Prostate gland (tissue), 2 donors: ENCODE measurements at regions not wholly inside any gene's neighbourhood (a gene's known extent, or its start where the extent isn't known, plus 50 kb on each side); places are given as distances from the start of the nearest gene placed in this dataset.

Experiments
- DNase-seq: peaks from one replicate; pipeline ENCODE4 v3.0.0-alpha.2; 2019; ENCODE audit warnings: low spot score
- H3K27ac ChIP-seq, 2 donors: fragments of 200-600 bp; sonication (generic); 2 replicates each; pipeline ENCODE4 v1.5.1; 2017 to 2019
- H3K27me3 ChIP-seq: fragments of 200-600 bp; sonication (generic); replicated peaks from 2 replicates; pipeline ENCODE4 v1.5.1; 2019; ENCODE audit not compliant: insufficient read depth
- H3K36me3 ChIP-seq, 2 donors: fragments of 200-600 bp; sonication (generic); 1 replicate in 1 of 2; 2 replicates in 1 of 2; pipeline versions ENCODE4 v1.5.1 to v1.8.1; 2017 to 2019
- H3K4me1 ChIP-seq: fragments of 200-600 bp; sonication (generic); replicated peaks from 2 replicates; pipeline ENCODE4 v1.5.1; 2019
- H3K4me3 ChIP-seq, 2 donors: fragments of 200-600 bp; sonication (generic); 2 replicates each; pipeline ENCODE4 v1.5.1; 2017 to 2019
- H3K9me3 ChIP-seq: fragments of 200-600 bp; sonication (generic); 2 replicates; pipeline ENCODE4 v1.5.1; 2017
- POLR2A ChIP-seq: fragments of 450-650 bp; IDR thresholded peaks from one replicate; pipeline ENCODE4 v1.6.1; 2016; ENCODE audit warnings: antibody characterized with exemption, mild to moderate bottlenecking
- POLR2AphosphoS5 ChIP-seq: sonication (generic); formaldehyde crosslinking; IDR thresholded peaks from one replicate; pipeline ENCODE4 v1.6.1; 2017; ENCODE audit warnings: antibody characterized with exemption
- WGBS: methylation state at CpG from one replicate; pipeline ENCODE4 v1.1.5; 2018; 5-methylcytosine and 5-hydroxymethylcytosine counted together
- intact Hi-C: fragments of 100-400 bp; cut with DNase I; formaldehyde crosslinking; loops from one replicate; pipeline ENCODE4 v1.14.2; 2022
- TF ChIP-seq, protein P1 (sequence below), 4 experiments: fragments of 200-600 bp in 2 of 4; fragments of 450-650 bp in 2 of 4; sonication (generic) in 2 of 4; IDR thresholded peaks; 1 replicate in 3 of 4; 2 replicates in 1 of 4; pipeline ENCODE4 v1.5.1; 2016 to 2019; ENCODE audit warnings: antibody characterized with exemption in 4 of 4, mild to moderate bottlenecking in 2 of 4, moderate library complexity in 2 of 4

GRCh38 chr2:8541223-8541622 lies 140.6 kb upstream of the ID2 start:
- TF ChIP-seq POLR2AphosphoS5 = no peak
- TF ChIP-seq, protein P1, sequence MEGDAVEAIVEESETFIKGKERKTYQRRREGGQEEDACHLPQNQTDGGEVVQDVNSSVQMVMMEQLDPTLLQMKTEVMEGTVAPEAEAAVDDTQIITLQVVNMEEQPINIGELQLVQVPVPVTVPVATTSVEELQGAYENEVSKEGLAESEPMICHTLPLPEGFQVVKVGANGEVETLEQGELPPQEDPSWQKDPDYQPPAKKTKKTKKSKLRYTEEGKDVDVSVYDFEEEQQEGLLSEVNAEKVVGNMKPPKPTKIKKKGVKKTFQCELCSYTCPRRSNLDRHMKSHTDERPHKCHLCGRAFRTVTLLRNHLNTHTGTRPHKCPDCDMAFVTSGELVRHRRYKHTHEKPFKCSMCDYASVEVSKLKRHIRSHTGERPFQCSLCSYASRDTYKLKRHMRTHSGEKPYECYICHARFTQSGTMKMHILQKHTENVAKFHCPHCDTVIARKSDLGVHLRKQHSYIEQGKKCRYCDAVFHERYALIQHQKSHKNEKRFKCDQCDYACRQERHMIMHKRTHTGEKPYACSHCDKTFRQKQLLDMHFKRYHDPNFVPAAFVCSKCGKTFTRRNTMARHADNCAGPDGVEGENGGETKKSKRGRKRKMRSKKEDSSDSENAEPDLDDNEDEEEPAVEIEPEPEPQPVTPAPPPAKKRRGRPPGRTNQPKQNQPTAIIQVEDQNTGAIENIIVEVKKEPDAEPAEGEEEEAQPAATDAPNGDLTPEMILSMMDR (IDR thresholded peaks at IDR 0.05) = no peak
- no peak for TF ChIP-seq POLR2A
- Histone ChIP-seq H3K36me3 (no peaks in the 10 kb centered on the region), H3K27ac (no peak overlapping the region), H3K4me1 (peaks cover 9% of the 10 kb centered on the region), H3K9me3 (no peaks in the 10 kb centered on the region), H3K27me3 (no peaks in the 10 kb centered on the region), H3K4me3 (no peak overlapping the region)
- no peak for DNase-seq
- 86% methylated on average over 8 of the region's 8 CpGs for WGBS
- intact Hi-C loops = no loop called here

DNA sequence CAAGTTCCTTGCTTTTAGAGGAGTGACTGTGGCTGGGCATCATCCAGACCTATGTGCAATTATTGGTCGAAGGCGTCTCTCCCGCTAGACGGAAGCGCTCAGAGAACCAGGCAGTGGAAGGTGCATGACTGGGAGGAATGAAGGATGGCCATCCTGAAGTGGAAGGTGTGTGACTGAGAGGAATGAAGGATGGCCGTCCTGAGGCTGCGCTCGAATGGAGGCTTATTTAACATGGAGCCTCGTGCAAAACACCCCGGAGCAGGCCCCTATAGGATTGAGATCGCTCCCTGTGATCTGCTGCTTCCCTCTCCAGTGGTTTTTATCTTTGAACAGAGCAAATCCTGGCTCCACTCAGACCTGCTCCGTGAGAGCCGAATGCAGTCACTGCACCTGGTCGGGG lies 140.2 kb upstream of the ID2 start:
- Histone ChIP-seq H3K9me3 (no peaks in the 10 kb centered on the region), H3K4me3 (no peak overlapping the region), H3K27ac (no peak overlapping the region), H3K36me3 (no peaks in the 10 kb centered on the region), H3K4me1 (peaks cover 9% of the 10 kb centered on the region), H3K27me3 (no peaks in the 10 kb centered on the region)
- no peak for DNase-seq
- WGBS = 95% methylated on average over 14 of the region's 14 CpGs
- no peak for TF ChIP-seq POLR2AphosphoS5
- no peak for TF ChIP-seq POLR2A
- TF ChIP-seq, protein P1 (IDR thresholded peaks at IDR 0.05) = no peak
- intact Hi-C loops = no loop called here

DNA sequence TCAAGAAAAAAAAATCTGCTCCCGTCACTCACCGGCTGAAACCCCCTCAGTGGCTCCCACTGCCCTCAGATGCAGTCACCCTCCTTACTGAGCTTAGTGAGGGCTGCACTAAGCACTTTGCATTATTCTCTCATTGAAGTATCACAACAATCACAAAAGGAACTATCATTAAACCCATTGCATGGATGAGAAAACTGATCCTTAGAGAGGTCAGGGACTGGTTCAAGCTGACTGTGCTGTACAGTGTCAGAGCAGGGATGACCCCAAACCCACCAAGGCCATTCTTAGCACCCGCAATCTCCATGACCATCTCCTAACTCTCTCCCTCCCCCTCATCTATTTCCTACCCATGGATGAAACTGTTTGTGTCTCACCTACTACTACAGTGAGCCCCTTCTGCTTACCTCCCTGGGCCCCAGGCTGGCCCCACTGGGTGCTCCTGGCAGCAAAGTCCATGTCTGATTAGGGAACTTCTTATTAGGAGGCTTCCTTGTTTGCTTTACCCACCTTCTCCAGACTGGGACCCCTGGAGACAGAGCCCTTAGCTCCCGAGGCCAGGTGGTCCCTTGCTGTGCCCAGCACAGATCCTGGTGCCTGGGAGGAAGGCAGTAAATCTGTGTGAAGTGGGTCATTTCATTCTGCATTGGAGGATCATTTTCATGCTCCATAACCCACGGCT lies 139.3 kb upstream of the ID2 start:
- Histone ChIP-seq H3K9me3 (no peaks in the 10 kb centered on the region), H3K27ac (no peak overlapping the region), H3K4me3 (no peak overlapping the region), H3K4me1 (peaks cover 9% of the 10 kb centered on the region), H3K36me3 (no peaks in the 10 kb centered on the region), H3K27me3 (no peaks in the 10 kb centered on the region)
- intact Hi-C loops = no loop called here
- 86% methylated on average over 5 of the region's 5 CpGs for WGBS
- no peak for TF ChIP-seq POLR2AphosphoS5
- TF ChIP-seq, protein P1 (IDR thresholded peaks at IDR 0.05) = no peak
- TF ChIP-seq POLR2A = no peak
- no peak for DNase-seq

GRCh38 chr2:8543060-8543382 lies 138.8 kb upstream of the ID2 start:
- no peak overlapping the region for H3K27ac ChIP-seq
- H3K4me1 ChIP-seq = peaks cover 9% of the 10 kb centered on the region
- DNase-seq = no peak
- 82% methylated on average over 6 of the region's 6 CpGs for WGBS
- H3K27me3 ChIP-seq = no peaks in the 10 kb centered on the region
- intact Hi-C loops = no loop called here
- H3K4me3 ChIP-seq = no peak overlapping the region
- H3K9me3 ChIP-seq = no peaks in the 10 kb centered on the region
- H3K36me3 ChIP-seq = no peaks in the 10 kb centered on the region
- no peak for TF ChIP-seq POLR2A

GRCh38 chr2:8543383-8544170 lies 138.3 kb upstream of the ID2 start:
- 80% methylated on average over 29 of the region's 29 CpGs for WGBS
- Histone ChIP-seq H3K4me1 (peaks cover 9% of the 10 kb centered on the region), H3K36me3 (no peaks in the 10 kb centered on the region), H3K9me3 (no peaks in the 10 kb centered on the region), H3K4me3 (no peak overlapping the region), H3K27ac (no peak overlapping the region), H3K27me3 (no peaks in the 10 kb centered on the region)
- DNase-seq = no peak
- TF ChIP-seq, protein P1 (IDR thresholded peaks at IDR 0.05) = no peak
- TF ChIP-seq POLR2AphosphoS5 (no peak), POLR2A (no peak)
- intact Hi-C loops = no loop called here
